ENCODE measurements at regions not wholly inside any gene's neighbourhood (a gene's known extent, or its start where the extent isn't known, plus 50 kb on each side); places are given as distances from the start of the nearest gene placed in this dataset.

- H4K20me1 ChIP-seq (ENCODE audit: insufficient read depth): no peaks in the 10 kb centered on the region
- no peaks in the 10 kb centered on the region for H3F3A ChIP-seq (replicated peaks; ENCODE audit: insufficient read depth)
- no peak overlapping the region for H3K4me2 ChIP-seq
- H3K79me2 ChIP-seq (ENCODE audit: insufficient read depth): no peaks in the 10 kb centered on the region
- H3K4me1 ChIP-seq (ENCODE audit: control insufficient read depth in 1 of 2, insufficient read depth in 2 of 2, low read depth in 1 of 2, low read length in 1 of 2): no peaks in the 10 kb centered on the region
- no peak overlapping the region for H3K27ac ChIP-seq (ENCODE audit: low read depth in 2 of 2, low read length in 1 of 2)
- no peak overlapping the region for H3K9ac ChIP-seq
- ChIA-PET POLR2A (no interaction called here), CTCF (no interaction called here)
- no peak for TF ChIP-seq FOXJ3 (CRISPR knock-in tag; IDR thresholded peaks at IDR 0.05)
- no peak for TF ChIP-seq RXRA (IDR thresholded peaks at IDR 0.05; ENCODE audit: borderline replicate concordance, low read depth)
- no peak for TF ChIP-seq USF2 (IDR thresholded peaks at IDR 0.05; ENCODE audit: borderline replicate concordance, low read depth, low read length)
- no peak for TF ChIP-seq EZH2phosphoT487 (IDR thresholded peaks at IDR 0.05; ENCODE audit: borderline replicate concordance, low read depth)
- no peak for TF ChIP-seq SMC3 (IDR thresholded peaks at IDR 0.05; ENCODE audit: low read depth, low read length)
- no peak for TF ChIP-seq RAD21 (IDR thresholded peaks at IDR 0.05; ENCODE audit: low read length)
- no peak for TF ChIP-seq JUND (IDR thresholded peaks at IDR 0.05)
- TF ChIP-seq GATA2 (CRISPR knock-in tag; IDR thresholded peaks at IDR 0.05): no peak
- no peak overlapping the region for H2AFZ ChIP-seq (ENCODE audit: low read depth)
- DNase-seq: no peak
- H3K4me3 ChIP-seq (ENCODE audit: low read depth in 2 of 2, low read length in 1 of 2): no peak overlapping the region
- H3K9me2 ChIP-seq: no peaks in the 10 kb centered on the region
- WGBS (ENCODE audit: low lambda C conversion rate): 0% methylated on average over 1 of the region's 1 CpG
- H3K9me3 ChIP-seq: no peaks in the 10 kb centered on the region
- no peaks in the 10 kb centered on the region for H3K36me3 ChIP-seq (replicated peaks in 1 of 2; ENCODE audit: control insufficient read depth in 1 of 2, insufficient read depth in 2 of 2, low read length in 1 of 2)
- H3K27me3 ChIP-seq (ENCODE audit: insufficient read depth): peaks cover 6% of the 10 kb centered on the region; the same call in 1 of the 2 replicates
Measured at GRCh38 chr5:2852446-2852845, 101.0 kb upstream of the IRX2 start.

GRCh38 chr5:2851895-2852294 is 100.4 kb upstream of the IRX2 start:
- Histone ChIP-seq H3K9ac (no peak overlapping the region), H3F3A (replicated peaks; ENCODE audit: insufficient read depth) (no peaks in the 10 kb centered on the region), H3K4me2 (no peak overlapping the region), H2AFZ (ENCODE audit: low read depth) (no peak overlapping the region), H3K36me3 (replicated peaks in 1 of 2; ENCODE audit: control insufficient read depth in 1 of 2, insufficient read depth in 2 of 2, low read length in 1 of 2) (no peaks in the 10 kb centered on the region), H3K27me3 (ENCODE audit: insufficient read depth) (peaks cover 6% of the 10 kb centered on the region; the same call in 1 of the 2 replicates), H4K20me1 (ENCODE audit: insufficient read depth) (no peaks in the 10 kb centered on the region), H3K4me3 (ENCODE audit: low read depth in 2 of 2, low read length in 1 of 2) (no peak overlapping the region), H3K79me2 (ENCODE audit: insufficient read depth) (no peaks in the 10 kb centered on the region), H3K9me3 (no peaks in the 10 kb centered on the region), H3K9me2 (no peaks in the 10 kb centered on the region), H3K4me1 (ENCODE audit: control insufficient read depth in 1 of 2, insufficient read depth in 2 of 2, low read depth in 1 of 2, low read length in 1 of 2) (no peaks in the 10 kb centered on the region), H3K27ac (ENCODE audit: low read depth in 2 of 2, low read length in 1 of 2) (no peak overlapping the region)
- no peak for DNase-seq
- POLR2A ChIA-PET: no interaction called here
- CTCF ChIA-PET: no interaction called here
- TF ChIP-seq CHD2 (IDR thresholded peaks at IDR 0.05; ENCODE audit: low read length, partially characterized antibody) (no peak), PBX3 (IDR thresholded peaks at IDR 0.05) (no peak), SIN3A (IDR thresholded peaks at IDR 0.05; ENCODE audit: borderline replicate concordance, low read depth, low read length) (no peak), MXI1 (IDR thresholded peaks at IDR 0.05; ENCODE audit: low read depth, low read length) (no peak), TAF1 (IDR thresholded peaks at IDR 0.05; ENCODE audit: borderline replicate concordance, low read depth, low read length) (no peak), IRF3 (IDR thresholded peaks at IDR 0.05; ENCODE audit: low read depth, low read length) (no peak), EZH2phosphoT487 (IDR thresholded peaks at IDR 0.05; ENCODE audit: borderline replicate concordance, low read depth) (no peak), FOXM1 (IDR thresholded peaks at IDR 0.05; ENCODE audit: low read depth) (no peak), MAX (IDR thresholded peaks at IDR 0.05; ENCODE audit: low read depth) (no peak), GABPA (IDR thresholded peaks at IDR 0.05; ENCODE audit: low read depth) (no peak), FOSL2 (IDR thresholded peaks at IDR 0.05; ENCODE audit: borderline replicate concordance, low read depth) (no peak), RAD21 (IDR thresholded peaks at IDR 0.05; ENCODE audit: low read length) (no peak), TCF12 (IDR thresholded peaks at IDR 0.05) (no peak), USF2 (IDR thresholded peaks at IDR 0.05; ENCODE audit: borderline replicate concordance, low read depth, low read length) (no peak), RXRA (IDR thresholded peaks at IDR 0.05; ENCODE audit: borderline replicate concordance, low read depth) (no peak), CTCF (IDR thresholded peaks at IDR 0.05) (no peak), RCOR1 (IDR thresholded peaks at IDR 0.05; ENCODE audit: low read length) (no peak), POLR2AphosphoS5 (IDR thresholded peaks at IDR 0.05; ENCODE audit: low read depth, low read length) (no peak), JUND (IDR thresholded peaks at IDR 0.05) (no peak)
- under 1% methylated on average over 5 of the region's 5 CpGs for WGBS (ENCODE audit: low lambda C conversion rate)
